ENCODE measurements at regions not wholly inside any gene's neighbourhood (a gene's known extent, or its start where the extent isn't known, plus 50 kb on each side); places are given as distances from the start of the nearest gene placed in this dataset.

GRCh38 chr12:17949558-17950141 lies 140.3 kb downstream of the RERGL start:
- TF ChIP-seq POLR2A (IDR thresholded peaks at IDR 0.05; ENCODE audit: low read depth, low read length) = no peak
- TF ChIP-seq POLR2AphosphoS5 (IDR thresholded peaks at IDR 0.05; ENCODE audit: low read depth, low read length) = no peak
- no peak for TF ChIP-seq TAF1 (IDR thresholded peaks at IDR 0.05; ENCODE audit: low read depth, low read length)
- TF ChIP-seq POU2F2 (IDR thresholded peaks at IDR 0.05; ENCODE audit: low read depth, low read length) = no peak

Measured in GM12891 (cell line).